HUDEP-2 (cell line): ENCODE measurements at regions not wholly inside any gene's neighbourhood (a gene's known extent, or its start where the extent isn't known, plus 50 kb on each side); places are given as distances from the start of the nearest gene placed in this dataset.
"Not testable (repeated sequence)": the region's sequence is repeated elsewhere in the genome, so short reads cannot be mapped to it uniquely, and the experiment has no call there.

Experiments used
- DNase-seq, 76 experiments: peaks; one replicate each; lab custom pipeline; 2025; ENCODE audit not compliant: unreplicated experiment in 76 of 76; lab: John Stamatoyannopoulos, UW

DNA sequence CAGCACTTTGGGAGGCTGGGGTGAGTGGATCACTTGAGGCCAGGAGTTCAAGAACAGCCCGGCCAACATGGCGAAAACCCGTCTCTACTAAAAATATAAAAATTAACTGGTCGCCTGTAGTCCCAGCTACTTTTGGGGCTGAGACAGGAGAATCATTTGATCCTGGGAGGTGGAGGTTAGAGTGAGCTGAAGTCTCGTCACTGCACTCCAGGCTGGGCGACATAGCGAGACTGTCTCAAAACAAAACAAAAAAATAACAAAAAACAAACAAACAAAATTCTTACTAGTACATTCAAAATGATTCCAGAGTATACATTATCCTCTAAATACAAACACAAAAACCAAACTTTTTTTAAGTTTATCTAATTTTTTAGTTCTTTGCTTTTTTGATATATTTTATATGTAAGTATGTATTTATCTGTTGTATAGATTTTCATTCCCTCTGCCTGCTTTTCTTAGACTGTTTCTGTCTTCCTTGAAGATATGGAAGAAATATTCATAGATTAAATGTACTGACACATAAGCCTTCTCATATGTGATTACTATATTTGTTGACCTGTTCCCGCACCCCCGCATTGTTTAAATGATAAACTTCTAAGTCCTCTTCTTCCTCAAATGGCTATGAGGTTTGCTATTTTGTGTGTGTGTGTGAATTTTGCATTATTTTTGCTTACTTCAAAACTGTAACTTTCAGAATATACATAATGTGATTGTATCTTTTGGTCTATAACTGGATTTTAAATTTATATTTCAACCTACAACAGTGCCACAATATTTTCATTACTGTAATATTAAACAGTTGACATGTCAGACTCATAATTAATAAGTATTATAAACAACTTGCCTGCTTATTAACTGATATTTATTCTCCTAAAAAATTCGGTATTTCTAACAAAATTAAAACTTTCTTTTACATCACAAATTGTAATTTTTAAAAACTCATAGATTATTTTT is 1674.1 kb upstream of the B3GALT2 start:
- no peak for DNase-seq

DNA sequence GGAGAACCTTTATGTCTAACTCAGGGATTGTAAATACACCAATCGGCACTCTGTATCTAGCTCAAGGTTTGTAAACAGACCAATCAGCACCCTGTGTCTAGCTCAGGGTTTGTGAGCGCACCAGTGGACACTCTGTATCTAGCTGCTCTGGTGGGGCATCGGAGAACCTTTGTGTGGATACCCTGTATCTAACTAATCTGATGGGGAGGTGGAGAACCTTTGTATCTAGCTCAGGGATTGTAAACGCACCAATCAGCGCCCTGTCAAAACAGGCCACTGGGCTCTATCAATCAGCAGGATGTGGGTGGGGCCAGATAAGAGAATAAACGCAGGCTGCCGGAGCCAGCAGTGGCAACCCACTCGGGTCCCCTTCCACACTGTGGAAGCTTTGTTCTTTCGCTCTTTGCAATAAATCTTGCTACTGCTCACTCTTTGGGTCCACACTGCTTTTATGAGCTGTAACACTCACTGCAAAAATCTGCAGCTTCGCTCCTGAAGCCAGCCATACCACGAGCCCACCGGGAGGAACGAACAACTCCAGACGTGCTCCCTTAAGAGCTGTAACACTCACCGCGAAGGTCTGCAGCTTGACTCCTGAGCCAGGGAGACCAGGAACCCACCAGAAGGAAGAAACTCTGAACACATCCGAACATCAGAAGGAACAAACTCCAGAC is 1673.2 kb upstream of the B3GALT2 start:
- DNase-seq, result not testable (repeated sequence)

DNA sequence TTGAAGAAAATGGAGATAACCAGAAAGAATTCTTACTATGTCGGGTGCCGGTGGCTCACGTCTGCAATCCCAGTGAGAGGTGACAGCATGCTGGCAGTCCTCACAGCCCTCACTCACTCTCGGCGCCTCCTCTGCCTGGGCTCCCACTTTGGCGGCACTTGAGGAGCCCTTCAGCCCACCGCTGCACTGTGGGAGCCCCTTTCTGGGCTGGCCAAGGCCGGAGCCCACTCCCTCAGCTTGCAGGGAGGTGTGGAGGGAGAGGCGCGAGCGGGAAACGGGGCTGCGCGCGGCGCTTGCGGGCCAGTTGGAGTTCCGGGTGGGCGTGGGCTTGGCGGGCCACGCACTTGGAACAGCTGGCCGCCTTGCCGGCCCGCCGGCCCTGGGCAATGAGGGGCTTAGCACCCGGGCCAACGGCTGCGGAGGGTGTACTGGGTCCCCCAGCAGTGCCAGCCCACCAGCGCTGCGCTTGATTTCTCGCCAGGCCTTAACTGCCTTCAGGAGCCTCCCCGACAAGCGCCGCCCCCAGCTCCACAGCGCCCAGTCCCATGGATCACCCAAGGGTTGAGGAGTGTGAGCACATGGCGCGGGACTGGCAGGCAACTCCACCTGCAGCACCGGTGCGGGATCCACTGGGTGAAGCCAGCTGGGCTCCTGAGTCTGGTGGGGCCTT is 1672.5 kb upstream of the B3GALT2 start:
- DNase-seq, result not testable (repeated sequence)

DNA sequence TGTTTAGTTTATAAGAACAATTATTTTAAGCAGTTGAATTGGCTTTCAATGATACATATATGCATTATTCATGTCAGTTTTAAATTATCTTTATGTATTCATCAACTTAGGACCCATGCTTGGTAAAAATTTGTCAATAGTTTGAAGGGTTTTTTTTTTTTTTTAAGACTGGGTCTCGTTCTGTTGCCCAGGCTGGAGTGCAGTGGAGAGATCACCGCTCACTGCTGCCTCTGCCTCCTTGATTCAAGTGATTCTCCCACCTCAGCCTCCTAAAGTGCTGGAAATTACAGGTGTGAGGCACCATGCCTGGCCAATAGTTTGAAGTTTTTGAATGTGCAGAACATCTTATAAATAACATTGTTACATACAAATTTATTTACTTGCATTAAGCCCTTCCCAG is 1671.0 kb upstream of the B3GALT2 start:
- DNase-seq, result no peak

DNA sequence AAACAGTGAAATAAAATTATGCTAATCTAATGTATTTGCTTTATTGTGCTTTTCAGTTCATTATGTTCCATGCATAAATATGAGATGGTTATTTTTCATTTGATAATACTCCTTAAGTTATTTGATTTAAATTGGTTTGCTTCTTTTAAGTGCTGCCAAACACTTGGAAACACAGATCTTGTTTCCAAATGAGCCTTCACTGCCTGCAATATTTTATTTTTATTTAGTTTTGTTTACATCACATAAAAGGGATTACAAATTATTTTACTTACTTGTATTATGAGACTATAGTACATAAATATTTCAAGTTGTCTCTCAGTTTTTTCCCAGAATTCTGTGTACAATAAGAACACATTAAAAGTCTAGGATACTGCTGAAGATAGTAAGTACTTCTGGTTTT is 1662.4 kb upstream of the B3GALT2 start:
- no peak for DNase-seq

DNA sequence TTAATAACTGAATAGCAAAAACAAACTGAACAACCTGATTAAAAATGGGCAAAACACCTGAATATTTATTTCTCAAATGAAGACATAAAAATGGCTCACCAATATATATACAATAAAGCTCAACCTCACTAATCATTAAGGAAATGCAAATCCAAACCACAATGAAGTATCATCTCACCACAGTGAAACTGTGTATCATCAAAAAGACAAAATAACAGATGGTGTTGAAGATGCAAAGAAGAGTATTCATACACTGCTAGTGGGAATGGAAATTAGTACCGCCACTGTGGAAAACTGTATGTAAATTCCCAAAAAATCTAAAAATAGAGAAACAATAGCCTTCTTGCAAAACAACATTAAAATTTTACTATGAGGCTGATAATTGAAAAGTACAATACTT is 1660.1 kb upstream of the B3GALT2 start:
- DNase-seq, result no peak

DNA sequence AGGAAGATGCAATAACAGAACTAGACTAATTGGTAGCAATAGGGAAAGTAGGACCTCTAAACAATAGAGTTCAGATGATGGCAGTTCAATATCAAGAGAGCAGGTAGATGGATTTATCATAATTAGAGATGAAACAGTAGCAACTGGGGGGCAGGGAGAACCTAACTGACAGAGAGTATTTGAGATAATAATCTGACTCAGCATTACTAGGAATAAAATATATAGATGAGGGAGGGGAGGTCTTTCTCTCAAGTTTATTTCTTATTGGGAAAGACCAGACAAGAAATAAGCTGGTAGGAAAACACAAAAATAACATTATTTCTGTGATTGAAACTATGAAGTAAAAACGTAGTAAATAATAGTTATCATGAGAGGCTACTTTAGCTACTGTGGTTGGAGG is 1656.7 kb upstream of the B3GALT2 start:
- no peak for DNase-seq

DNA sequence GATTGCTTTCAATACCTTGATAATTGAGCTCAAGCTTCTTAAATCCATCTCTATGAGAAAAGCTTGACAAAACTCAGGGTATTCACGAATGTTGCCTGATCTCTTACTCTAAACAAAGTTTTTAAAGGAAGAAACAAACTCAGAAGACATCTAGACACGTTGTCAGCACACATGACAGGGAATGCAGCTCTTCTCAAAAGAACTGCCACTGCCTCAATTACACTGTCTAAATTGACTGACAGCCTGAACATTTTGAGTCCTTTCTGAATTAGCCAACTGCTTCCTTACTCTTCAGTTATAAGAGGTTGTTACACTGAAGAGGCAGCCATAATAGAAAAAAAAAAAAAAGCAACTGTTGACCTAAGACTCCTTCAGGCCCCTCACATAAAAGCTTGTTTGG is 1646.7 kb upstream of the B3GALT2 start:
- DNase-seq, result no peak

DNA sequence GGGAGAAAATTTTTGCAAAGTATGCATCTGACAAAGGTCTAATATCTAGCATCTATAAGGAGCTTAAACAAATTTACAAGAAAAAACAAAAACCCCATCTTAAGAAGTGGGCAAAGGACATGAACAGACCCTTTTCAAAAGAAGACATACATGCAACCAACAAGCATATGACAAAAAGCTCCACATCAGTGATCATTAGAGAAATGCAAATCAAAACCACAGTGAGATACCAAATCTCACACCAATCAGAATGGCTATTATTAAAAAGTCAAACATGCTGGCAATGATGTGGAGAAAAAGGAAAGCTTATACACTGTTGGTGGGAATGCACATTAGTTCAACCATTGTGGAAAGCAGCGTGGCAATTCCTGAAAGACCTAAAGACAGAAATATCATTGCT is 1645.2 kb upstream of the B3GALT2 start:
- not testable (repeated sequence) for DNase-seq

DNA sequence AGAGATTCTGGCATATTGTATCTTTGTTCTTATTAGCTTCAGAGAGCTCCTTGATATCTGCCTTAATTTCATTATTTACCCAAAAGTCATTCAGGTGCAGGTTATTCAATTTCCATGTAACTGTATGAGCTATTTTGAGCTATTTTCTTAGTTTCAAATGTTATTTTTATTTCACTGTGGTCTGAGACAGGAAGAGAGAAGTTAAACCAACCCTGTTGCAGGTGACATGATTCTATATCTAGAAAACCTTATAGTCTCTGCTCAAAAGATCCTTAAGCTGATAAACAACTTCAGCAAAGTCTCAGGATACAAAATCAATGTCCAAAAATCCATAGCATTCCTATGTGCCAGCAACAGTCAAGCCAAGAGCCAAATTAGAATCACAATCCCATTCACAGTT is 1644.0 kb upstream of the B3GALT2 start:
- no peak for DNase-seq

DNA sequence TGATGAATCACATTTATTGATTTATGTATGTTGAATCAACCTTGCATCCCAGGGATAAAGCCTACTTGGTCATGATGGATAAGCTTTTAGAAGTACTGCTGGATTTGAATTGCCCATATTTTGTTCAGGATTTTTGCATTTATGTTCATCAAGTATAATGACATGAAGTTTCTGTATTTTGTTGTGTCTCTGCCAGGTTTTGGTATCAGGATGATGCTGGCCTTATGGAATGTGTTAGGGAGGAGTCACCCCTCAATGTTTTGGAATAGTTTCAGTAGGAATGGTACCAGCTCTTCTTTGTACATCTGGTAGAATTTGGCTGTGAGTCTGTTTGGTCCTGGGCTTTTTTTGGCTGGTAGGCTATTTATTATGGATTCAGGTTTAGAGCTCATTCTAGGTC is 1643.1 kb upstream of the B3GALT2 start:
- DNase-seq, result no peak

DNA sequence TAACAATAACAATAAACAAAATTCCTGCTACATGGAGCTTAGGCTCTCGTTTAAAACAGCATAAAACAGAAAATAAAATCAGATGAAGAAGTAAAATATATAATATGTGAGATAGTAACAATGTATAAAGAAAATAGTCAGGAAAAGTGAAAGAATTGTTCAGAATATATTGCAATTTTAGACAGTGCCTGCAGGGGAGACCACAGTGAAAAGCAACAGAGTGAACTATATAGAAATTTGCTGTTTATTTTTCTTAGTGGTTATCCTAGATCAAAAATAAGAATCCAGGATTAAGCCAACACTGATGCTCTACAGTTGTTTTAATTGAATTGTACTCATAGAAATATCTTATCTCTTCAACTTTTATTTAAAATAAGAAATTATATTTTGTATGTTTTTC is 1639.0 kb upstream of the B3GALT2 start:
- no peak for DNase-seq

DNA sequence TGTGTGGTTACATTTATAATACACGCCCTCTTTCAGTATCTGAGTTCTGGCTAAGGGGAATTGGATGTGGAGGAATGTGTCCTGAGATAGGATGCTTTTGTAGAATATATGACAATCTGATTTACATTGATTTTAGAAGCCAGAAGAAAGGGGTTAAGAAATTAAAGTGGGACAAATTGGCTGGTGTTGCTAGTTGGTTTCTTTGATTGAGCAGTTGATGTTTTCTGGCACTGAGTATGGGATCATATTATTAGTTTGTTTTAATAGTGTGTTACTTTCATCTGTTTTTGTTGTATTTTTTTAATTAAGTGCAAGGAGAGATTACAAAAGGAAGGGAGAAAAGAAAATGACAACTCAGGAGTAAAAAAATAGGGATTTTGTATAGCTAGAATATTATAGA is 1634.7 kb upstream of the B3GALT2 start:
- no peak for DNase-seq

DNA sequence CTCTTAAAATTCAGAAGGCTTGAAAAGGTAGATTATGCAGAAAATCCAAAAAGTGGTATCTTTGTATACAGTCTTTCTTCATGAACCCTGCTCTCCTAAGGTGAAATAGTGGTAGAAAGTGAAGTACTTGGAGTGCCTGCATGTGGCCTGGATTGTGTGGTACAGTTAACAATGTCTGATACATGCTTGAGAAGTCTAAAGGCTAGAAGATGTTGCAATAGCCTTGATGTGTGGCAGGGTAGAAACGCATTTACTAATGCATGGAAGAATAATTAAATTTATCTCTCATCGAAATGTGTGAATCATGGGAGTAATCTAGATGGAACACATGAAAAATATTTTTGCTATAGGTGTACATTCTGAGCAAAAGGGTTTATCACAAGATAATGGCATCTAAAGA is 1632.3 kb upstream of the B3GALT2 start:
- DNase-seq, result no peak

DNA sequence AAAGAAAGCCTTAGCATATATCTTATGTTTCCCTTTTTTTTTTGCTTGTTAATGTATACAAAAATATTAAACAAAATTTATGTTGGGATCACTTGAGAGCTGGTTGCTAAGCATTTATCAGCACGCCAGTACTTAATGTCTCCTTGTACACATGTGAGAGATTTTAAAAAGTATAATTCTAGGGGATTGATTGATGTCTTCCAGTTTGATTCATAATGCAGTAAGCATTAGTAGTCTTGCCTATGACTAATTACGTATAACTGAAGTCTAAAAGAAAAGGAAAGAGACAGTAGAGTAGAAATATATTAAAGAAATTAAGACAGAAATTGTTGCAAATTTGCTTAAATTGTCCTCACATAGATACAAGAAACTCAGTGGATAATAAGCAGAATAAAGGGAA is 1630.4 kb upstream of the B3GALT2 start:
- DNase-seq, result no peak

DNA sequence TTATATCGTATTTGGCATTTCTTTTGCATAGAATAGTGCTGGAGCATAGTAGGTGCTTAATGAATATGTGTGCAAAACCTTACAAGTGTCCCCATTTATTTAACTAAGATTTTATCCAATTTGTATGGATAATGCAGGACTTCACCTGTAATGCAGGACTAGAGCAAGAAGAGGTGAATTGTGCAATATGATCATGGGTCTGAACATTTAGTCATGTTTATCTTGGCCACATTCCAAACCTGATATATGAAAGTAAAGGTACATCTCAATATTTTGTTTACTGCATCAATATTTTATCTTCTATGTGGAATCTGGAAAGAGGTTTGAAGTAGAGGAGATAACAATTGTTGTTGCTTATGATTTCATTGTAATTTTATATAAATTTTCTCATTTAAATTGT is 1626.7 kb upstream of the B3GALT2 start:
- no peak for DNase-seq

DNA sequence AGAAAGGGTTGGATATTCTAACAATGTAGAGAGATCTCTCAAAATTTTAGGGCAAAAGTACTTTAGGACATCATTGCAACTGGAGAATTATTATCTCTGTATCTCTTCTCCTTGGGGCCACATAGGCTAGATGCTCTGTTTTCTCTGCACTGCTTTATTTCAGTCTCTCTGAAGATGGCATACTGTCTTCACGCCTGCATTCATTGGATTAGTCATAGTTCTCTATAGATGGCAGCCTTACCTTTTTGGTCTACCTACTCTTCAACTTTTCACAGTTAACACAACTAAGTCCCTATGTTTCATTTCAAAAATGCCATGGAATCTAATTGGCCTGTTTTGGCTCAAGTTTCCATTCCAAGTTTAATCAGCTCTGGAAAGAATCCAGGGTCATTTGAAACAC is 1623.3 kb upstream of the B3GALT2 start:
- no peak for DNase-seq

DNA sequence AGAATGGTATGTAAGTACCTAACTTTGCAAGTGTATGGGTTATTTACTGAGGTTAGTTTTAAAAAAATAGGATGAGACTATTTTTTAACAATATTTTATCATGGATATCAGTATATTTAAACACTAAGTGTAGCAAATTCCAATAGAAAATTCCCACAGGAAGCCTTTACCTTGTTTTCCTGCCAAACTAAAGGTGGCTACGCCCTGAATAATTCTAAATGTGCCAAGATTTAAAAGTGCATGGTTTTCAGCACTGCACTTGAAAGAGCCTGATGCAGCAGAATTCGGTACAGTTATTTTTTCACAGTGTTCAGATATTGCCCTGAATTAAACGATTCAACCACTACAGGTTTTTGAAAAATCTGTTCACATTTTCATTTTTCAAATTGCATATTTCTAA is 1622.8 kb upstream of the B3GALT2 start:
- no peak for DNase-seq

DNA sequence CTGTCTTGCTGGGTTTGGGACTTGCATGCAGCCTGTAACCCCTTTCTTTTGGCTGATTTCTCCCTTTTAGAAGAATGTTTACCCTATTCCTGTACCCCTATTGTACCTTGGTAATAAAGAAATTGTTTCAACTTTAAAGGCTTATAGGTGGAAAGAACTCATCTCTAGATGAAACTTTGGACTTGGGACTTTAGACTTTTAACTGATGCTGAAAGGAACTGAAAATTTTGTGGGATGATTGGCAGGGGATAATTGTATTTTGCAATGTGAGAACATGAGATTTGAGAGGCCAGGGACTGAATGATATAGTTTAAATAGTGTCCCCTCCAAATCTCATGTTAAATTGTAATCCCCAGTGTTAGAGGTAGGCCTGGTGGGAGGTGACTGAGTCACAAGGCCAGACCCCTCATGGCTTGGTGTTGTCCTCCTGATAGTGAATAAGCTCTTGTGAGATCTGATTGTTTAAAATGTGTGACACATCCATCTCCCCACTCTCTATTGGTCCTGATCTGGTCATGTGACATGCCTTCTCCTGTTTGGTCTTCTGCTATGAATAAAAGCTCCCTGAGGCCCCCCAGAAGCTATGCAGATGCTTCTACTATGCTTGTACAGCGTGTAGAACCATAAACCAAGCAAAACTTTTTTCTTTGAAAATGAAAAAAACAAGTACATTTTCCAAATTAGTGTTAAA is 1621.3 kb upstream of the B3GALT2 start:
- DNase-seq, result no peak

DNA sequence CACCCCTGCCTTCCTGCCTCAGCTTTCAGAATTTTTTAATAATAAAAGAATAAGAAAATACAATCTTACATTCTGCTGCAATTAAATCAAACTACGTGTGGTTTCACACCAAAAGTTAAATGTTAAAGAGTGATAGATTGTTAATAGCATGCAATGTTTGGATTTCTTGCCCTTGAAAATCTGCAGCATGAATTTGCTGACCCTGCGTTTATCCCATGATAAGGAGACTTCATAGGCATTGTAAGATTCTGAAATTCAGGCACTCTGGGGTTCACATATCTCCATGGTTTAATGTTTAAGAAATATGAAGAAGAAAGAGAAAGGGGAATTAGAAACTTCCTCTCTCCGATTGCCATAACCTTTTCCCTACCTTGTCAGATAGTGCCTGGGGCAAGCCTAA is 1616.2 kb upstream of the B3GALT2 start:
- no peak for DNase-seq
